MCF 10A (cell line): ENCODE measurements at regions not wholly inside any gene's neighbourhood (a gene's known extent, or its start where the extent isn't known, plus 50 kb on each side); places are given as distances from the start of the nearest gene placed in this dataset.

Source experiments
- BruUV-seq: library from RNA; stranded (reverse); fragments of 400-500 nt; replicated peaks from 2 replicates; lab custom pipeline; 2021; lab: Mats Ljungman, UMichigan
- CTCF ChIA-PET: fragments of 300-600 bp; sonication (Branson Sonifier 250); formaldehyde crosslinking; extraction: SDS; loops from one replicate; lab custom pipeline; 2021; ENCODE audit warnings: antibody characterized with exemption, inconsistent platforms; lab: Yijun Ruan, JAX
- POLR2A ChIA-PET: fragments of 300-600, 350-650 bp; sonication (Branson Sonifier 250); formaldehyde crosslinking; extraction: SDS; loops from one replicate; lab custom pipeline; 2020; ENCODE audit warnings: antibody characterized with exemption, inconsistent platforms; lab: Yijun Ruan, JAX
- DNase-seq: peaks from one replicate; pipeline ENCODE4 v3.0.0-alpha.2; 2018; ENCODE audit not compliant: unreplicated experiment
- H3K27ac Mint-ChIP-seq: one replicate; pipeline ENCODE4 v1.8.0; 2022; ENCODE audit warnings: mild to moderate bottlenecking, low read depth, mixed read lengths; ENCODE audit not compliant: unreplicated experiment
- H3K27me3 Mint-ChIP-seq: one replicate; pipeline ENCODE4 v1.8.0; 2022; ENCODE audit warnings: mixed read lengths; ENCODE audit not compliant: insufficient read depth, unreplicated experiment
- H3K36me3 Mint-ChIP-seq: one replicate; pipeline ENCODE4 v1.8.0; 2022; ENCODE audit warnings: mild to moderate bottlenecking, moderate library complexity, mixed read lengths; ENCODE audit not compliant: insufficient read depth, unreplicated experiment
- H3K4me1 Mint-ChIP-seq: one replicate; pipeline ENCODE4 v1.8.0; 2022; ENCODE audit warnings: mixed read lengths; ENCODE audit not compliant: insufficient read depth, unreplicated experiment
- H3K4me3 Mint-ChIP-seq: one replicate; pipeline ENCODE4 v1.8.0; 2022; ENCODE audit warnings: mild to moderate bottlenecking, moderate library complexity, mixed read lengths; ENCODE audit not compliant: unreplicated experiment
- H3K9me3 Mint-ChIP-seq: one replicate; pipeline ENCODE4 v1.8.0; 2022; ENCODE audit warnings: mixed read lengths; ENCODE audit not compliant: unreplicated experiment
- intact Hi-C: fragments of 100-400 bp; cut with micrococcal nuclease; formaldehyde crosslinking; loops from 2 replicates; pipeline ENCODE4 v1.14.1; 2022
- TF ChIP-seq, protein P1 (sequence below): fragments of 200-600 bp; IDR thresholded peaks from one replicate; pipeline ENCODE4 v1.8.0; 2022; ENCODE audit warnings: antibody characterized with exemption, mild to moderate bottlenecking; ENCODE audit not compliant: unreplicated experiment

DNA sequence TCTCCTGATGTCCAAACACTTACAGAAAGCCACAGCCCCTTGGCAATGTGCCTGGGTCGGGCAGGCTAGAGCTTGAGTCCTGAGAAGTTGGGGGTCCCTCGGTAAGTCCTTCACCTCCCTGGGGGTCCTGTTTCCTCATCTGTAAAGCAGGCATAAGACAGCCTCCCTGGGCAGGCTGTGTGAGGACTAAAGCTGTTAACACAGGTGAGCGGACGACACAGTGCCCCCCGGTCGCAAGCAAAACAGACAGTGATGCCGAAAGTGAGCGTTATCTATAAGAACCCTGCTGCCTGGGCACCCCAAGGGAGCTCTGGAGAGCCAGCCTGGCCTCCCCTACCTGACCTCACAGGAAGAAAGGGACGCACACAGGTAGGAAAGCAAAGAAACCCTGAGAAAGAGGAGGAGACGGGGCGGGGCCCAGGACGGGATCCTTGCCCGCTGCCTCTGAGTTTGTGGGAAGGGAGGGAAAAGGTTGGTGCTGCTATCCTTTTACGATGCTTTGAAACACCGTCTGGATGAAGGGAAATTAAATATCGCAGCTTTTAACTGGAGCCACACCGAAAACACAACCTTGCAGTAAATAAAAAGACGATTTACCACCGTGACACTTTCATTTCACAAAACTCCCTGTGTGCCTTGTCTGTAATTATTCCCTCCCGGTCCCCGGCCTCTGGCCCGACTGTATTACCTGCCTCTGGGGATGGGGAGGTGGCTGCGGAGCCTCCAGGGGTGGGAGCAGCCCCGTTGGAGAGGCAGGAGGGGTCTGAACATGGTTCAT, 67.1 kb downstream of the ENGASE start:
- Mint-ChIP-seq H3K36me3 (no peaks in the 10 kb centered on the region), H3K4me1 (no peaks in the 10 kb centered on the region), H3K4me3 (no peak overlapping the region), H3K27ac (no peak overlapping the region), H3K9me3 (no peaks in the 10 kb centered on the region), H3K27me3 (peaks cover 56% of the 10 kb centered on the region)
- no TSS peak for BruUV-seq
- ChIA-PET CTCF (interaction anchor here (0.5 kb wide), 2 partner anchors 252 to 443 kb away, joined by 3 read pairs; no protein-coding TSS in a partner anchor), POLR2A (no interaction called here)
- intact Hi-C loops: no loop called here
- TF ChIP-seq, protein P1, sequence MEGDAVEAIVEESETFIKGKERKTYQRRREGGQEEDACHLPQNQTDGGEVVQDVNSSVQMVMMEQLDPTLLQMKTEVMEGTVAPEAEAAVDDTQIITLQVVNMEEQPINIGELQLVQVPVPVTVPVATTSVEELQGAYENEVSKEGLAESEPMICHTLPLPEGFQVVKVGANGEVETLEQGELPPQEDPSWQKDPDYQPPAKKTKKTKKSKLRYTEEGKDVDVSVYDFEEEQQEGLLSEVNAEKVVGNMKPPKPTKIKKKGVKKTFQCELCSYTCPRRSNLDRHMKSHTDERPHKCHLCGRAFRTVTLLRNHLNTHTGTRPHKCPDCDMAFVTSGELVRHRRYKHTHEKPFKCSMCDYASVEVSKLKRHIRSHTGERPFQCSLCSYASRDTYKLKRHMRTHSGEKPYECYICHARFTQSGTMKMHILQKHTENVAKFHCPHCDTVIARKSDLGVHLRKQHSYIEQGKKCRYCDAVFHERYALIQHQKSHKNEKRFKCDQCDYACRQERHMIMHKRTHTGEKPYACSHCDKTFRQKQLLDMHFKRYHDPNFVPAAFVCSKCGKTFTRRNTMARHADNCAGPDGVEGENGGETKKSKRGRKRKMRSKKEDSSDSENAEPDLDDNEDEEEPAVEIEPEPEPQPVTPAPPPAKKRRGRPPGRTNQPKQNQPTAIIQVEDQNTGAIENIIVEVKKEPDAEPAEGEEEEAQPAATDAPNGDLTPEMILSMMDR: no peak
- no peak for DNase-seq

DNA sequence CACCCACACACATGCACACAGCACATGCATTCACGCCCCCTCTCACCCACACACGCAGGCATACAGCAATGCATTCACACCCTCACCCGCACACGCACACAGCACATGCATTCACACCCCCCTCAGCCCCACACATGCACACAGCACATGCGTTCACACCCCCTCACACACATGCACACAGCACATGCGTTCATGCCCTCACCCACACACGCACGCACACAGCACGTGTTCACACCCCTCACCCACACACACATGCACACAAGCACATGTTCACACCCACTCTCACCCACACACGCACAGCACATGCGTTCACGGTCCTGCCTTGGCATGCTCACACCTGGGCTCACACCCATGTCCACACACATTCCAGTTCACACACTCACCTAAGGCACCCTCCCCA, 64.2 kb downstream of the ENGASE start:
- ChIA-PET CTCF (no interaction called here), POLR2A (no interaction called here)
- peaks cover 86% of the 10 kb centered on the region for H3K27me3 Mint-ChIP-seq
- intact Hi-C loops: no loop called here
- no peak overlapping the region for H3K27ac Mint-ChIP-seq
- H3K9me3 Mint-ChIP-seq: no peaks in the 10 kb centered on the region
- DNase-seq: no peak
- H3K36me3 Mint-ChIP-seq: no peaks in the 10 kb centered on the region
- no peak overlapping the region for H3K4me3 Mint-ChIP-seq
- no TSS peak for BruUV-seq
- TF ChIP-seq, protein P1: no peak
- H3K4me1 Mint-ChIP-seq: no peaks in the 10 kb centered on the region

DNA sequence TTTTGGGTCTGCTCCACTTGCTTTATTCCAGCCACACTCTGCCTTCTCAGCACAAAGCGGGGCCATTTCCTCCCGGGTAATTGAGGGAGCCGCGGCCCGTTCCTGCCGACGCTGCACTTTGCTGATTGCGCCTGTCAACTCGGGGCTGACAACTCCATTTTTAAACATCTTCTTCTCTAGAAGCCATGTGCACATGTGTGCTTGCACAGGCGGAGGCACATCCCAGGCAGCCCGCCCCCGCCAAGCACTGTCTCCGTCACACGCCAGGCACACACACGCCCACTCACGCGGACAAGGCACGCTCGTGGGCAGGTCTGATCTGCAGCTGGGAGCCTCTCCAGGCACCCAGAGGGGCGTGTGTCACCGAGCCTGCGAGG, 63.2 kb downstream of the ENGASE start:
- no peak overlapping the region for H3K27ac Mint-ChIP-seq
- TF ChIP-seq, protein P1: no peak
- ChIA-PET CTCF (no interaction called here), POLR2A (no interaction called here)
- H3K27me3 Mint-ChIP-seq: peaks cover 88% of the 10 kb centered on the region
- H3K4me3 Mint-ChIP-seq: no peak overlapping the region
- H3K9me3 Mint-ChIP-seq: no peaks in the 10 kb centered on the region
- no peak for DNase-seq
- intact Hi-C loops: no loop called here
- BruUV-seq: no TSS peak
- H3K36me3 Mint-ChIP-seq: no peaks in the 10 kb centered on the region
- H3K4me1 Mint-ChIP-seq: no peaks in the 10 kb centered on the region

DNA sequence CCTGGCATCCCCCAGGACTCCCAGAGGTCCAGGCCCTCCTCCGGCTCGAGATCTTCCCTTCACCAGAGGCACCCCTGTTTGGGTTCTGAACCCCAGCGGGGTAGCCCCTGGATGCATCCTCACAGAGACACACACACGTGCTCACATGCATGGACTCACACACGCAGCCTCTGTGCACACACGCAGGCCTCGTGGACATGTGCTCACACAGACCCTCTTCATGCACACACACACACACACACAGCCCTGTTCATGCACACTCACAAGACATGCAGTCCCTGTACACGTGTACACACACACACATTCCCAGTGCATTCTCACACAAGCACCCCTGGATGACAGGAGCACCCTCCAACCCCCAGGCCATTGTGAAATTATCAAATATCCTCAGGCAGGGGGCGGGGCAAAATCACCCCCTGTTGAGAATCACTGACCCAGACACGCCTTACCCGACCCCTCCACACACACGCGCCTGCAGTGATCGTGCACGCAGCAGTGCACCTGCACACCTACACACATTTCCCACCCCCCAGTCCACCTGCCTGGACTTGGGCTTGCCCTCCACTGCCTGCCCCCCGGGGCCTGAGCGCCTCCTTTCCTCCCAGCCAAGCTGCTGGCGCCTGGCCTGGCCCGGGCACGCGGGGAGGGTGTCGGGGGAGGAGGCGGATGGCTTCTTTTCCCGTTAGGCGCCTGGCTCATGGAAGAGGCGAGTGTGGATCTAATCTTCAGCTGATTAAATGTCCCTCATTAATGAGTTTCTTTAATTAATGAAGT, 62.6 kb downstream of the ENGASE start:
- CTCF ChIA-PET: no interaction called here
- Mint-ChIP-seq H3K27me3 (peaks cover 89% of the 10 kb centered on the region), H3K4me1 (no peaks in the 10 kb centered on the region), H3K36me3 (no peaks in the 10 kb centered on the region), H3K4me3 (no peak overlapping the region), H3K9me3 (no peaks in the 10 kb centered on the region), H3K27ac (no peak overlapping the region)
- no TSS peak for BruUV-seq
- TF ChIP-seq, protein P1: no peak
- intact Hi-C loops: no loop called here
- no peak for DNase-seq
- POLR2A ChIA-PET: no interaction called here
